AG09319 (cell line): ENCODE measurements at regions not wholly inside any gene's neighbourhood (a gene's known extent, or its start where the extent isn't known, plus 50 kb on each side); places are given as distances from the start of the nearest gene placed in this dataset.

Experiments
- DNase-seq: peaks from one replicate; pipeline ENCODE4 v3.0.0-alpha.2; 2010; ENCODE audit warnings: low read depth; ENCODE audit errors: extremely low read depth
- TF ChIP-seq, protein P1 (sequence below): IDR thresholded peaks from 2 replicates; pipeline ENCODE4 v1.5.1; 2011; ENCODE audit warnings: low read depth, mild to moderate bottlenecking, inconsistent platforms, low read length, moderate library complexity

DNA sequence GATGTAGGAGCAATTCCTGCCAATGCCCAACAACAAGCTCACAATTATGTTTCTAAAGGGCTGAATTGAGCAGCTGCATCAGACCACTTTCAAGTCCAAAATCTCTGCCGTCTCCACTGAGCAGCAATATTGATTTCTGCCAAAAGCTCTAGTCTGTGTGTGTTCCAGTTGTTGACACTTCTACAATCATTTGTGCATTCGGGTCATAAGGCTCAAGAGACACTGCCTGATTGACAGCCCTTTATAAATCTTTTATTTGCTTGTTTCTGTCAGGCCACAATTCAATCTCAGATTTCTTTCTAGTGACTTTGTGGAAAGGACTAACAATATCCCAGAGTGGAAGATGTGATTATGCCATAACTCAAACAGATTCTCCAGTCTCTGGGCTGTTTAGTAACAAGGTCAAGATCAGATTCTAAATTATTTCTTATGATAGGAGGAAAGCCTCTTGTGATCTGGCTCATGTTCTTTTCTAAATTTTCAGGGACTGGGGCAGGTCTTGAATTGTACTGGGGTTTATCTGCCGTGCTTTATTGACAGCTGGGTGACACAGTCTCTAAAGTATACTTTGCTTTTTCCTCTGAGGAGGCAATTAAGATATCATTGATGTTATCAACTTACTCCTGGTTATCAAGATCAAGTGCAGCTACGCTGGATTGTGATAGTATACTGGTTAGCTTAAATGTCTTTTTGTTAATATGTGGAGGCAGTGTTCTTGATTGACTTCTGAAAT lies 377.1 kb downstream of the CNTNAP4 start:
- no peak for DNase-seq

DNA sequence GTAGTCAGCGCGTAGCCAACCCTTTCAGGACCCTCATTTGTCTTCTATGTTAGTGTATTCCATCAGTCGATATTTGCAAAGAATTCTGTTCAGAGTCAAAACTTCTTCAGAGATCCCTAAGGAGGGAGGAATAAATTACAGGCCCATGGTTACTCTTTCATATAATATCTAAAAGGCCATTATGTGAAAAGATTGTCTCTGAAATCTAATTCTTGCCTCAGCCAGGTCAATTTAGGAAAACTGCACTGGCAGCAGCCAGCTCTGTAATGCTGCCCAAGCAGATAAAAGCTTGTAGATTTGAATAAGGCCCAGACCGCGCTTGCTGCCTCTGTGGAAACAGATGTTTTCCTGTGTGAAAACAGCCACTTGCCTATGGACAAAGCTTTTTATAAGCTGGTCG lies 379.8 kb downstream of the CNTNAP4 start:
- DNase-seq, result no peak
- TF ChIP-seq, protein P1, sequence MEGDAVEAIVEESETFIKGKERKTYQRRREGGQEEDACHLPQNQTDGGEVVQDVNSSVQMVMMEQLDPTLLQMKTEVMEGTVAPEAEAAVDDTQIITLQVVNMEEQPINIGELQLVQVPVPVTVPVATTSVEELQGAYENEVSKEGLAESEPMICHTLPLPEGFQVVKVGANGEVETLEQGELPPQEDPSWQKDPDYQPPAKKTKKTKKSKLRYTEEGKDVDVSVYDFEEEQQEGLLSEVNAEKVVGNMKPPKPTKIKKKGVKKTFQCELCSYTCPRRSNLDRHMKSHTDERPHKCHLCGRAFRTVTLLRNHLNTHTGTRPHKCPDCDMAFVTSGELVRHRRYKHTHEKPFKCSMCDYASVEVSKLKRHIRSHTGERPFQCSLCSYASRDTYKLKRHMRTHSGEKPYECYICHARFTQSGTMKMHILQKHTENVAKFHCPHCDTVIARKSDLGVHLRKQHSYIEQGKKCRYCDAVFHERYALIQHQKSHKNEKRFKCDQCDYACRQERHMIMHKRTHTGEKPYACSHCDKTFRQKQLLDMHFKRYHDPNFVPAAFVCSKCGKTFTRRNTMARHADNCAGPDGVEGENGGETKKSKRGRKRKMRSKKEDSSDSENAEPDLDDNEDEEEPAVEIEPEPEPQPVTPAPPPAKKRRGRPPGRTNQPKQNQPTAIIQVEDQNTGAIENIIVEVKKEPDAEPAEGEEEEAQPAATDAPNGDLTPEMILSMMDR, result no peak

More for the DNA sequence above, 377.1 kb downstream of the CNTNAP4 start:
- TF ChIP-seq, protein P1, result no peak

DNA sequence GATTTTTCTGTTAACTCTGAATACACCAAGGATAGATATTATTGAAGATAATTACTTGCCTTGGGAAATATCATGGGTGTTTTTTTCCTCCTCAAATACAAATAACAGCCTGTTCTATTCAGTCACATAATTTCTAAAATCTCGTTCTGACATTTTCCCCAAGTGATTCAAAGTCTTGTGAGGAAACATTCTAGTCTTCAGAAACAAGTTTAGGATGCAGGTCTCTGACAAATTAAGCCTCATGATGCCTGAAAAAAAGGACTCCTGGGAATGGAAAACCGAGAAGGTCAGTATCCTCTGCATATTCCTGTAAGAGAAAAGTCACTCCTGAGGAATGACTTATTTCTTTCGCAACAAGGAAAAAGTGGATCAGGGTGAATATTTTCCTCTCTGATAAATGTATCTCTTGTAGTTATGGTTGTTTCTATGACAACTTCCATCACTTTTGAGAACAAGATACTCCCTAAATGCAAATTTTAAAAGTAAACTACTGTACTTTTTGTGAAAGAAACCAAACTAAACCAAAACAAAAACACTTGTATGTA lies 384.6 kb downstream of the CNTNAP4 start:
- DNase-seq, result no peak
- TF ChIP-seq, protein P1, result no peak

DNA sequence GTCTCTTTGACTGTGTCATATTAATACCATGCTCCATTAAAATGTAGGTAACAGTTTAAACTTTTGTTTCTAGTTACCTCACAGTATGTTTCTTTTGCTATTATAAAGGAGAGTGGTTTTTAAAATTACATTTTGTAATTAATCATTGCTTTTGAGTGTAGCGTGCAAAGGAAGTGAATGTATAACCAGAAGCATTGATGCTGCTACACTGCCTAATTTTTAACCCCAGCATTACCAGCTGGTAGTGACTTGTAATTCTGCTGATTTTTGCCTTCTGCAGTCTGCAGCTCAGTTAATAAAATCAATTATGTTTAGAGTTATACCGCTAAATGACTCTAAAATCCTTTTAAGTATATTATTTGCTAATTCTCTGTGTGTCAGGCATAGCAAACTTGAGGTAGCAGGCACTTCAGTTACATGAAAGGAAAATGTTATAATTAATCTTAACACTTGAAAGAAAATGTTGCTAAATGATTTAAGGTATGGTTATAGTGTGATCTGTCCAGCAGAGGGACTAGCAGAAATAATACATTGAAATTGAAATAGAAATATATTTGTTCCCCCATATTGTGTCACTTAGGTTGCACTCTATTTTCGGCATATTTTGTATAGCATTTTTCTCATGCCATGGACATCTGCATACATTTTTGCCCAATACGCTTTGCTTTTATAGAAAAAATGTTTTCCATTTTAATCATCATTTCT lies 388.5 kb downstream of the CNTNAP4 start:
- TF ChIP-seq, protein P1, result no peak
- DNase-seq, result no peak

DNA sequence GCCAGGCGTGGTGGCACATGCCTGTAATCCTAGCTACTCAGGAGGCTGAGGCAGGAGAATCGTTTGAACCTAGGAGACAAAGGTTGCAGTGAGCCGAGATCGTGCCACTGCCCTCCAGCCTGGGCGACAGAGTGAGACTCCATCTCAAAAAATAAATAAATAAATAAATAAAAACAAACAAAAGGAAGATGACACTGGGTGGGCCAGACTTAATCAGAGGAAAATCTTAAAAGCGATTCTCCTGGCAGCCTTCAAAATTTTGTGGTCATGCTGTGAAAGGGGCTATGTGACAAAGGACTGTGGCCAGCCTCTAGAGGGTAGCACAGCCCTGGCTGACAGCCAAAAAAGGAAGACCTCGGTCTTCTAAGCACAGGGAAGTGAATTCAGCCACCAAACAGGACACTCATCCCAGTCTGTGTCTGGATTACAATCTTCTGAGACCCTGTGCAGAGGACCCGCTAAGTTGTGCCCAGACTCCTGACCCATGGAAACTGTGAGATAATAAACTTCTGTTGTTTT lies 391.1 kb downstream of the CNTNAP4 start:
- TF ChIP-seq, protein P1, result no peak
- DNase-seq, result no peak

DNA sequence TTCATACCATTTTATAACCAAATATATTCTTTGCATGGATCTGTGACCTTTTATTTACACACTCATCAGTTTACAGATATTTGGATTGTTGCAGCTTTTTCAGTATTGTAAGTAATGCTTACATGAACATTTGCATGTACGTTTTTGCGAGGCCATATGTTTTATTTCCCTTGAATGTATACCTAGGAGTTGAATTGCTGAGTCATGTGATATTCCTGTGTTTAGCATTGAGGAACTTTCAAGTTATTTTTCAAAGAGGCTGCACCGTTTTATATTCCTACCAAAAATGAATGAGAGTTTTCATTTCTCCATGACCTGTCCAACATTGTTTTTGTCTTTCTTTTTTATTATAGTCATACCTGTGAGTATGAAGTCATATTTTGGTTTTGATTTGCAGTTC lies 392.1 kb downstream of the CNTNAP4 start:
- TF ChIP-seq, protein P1, result no peak
- no peak for DNase-seq
